DMS 273 treated with DMSO at 0.1 percent for 48 hours (cell line): ENCODE measurements at regions not wholly inside any gene's neighbourhood (a gene's known extent, or its start where the extent isn't known, plus 50 kb on each side); places are given as distances from the start of the nearest gene placed in this dataset.
"Not testable (repeated sequence)": the region's sequence is repeated elsewhere in the genome, so short reads cannot be mapped to it uniquely, and the experiment has no call there.

ENCODE experiments used
- DNase-seq: peaks from one replicate; lab custom pipeline; 2025; lab: John Stamatoyannopoulos, UW

DNA sequence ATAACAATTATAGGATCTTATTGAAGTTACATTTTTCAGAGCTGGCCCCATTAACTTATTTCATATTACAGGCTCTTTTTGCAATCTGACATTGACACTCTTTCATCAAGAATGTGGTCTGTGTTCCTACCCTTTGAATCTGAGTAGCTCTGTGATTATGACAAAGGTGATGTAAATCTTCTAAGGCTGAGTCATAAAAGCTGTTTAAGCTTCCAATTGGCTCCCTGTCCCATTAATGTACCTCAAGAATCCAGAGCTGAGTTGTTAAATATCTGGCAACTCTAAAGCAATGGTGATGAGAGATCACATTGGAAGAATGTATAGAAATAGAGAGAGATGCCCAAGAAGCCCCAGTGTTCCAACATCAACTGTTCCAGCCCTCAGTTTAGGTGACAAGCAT, 178.5 kb upstream of the DEPDC1 start:
- no peak for DNase-seq

DNA sequence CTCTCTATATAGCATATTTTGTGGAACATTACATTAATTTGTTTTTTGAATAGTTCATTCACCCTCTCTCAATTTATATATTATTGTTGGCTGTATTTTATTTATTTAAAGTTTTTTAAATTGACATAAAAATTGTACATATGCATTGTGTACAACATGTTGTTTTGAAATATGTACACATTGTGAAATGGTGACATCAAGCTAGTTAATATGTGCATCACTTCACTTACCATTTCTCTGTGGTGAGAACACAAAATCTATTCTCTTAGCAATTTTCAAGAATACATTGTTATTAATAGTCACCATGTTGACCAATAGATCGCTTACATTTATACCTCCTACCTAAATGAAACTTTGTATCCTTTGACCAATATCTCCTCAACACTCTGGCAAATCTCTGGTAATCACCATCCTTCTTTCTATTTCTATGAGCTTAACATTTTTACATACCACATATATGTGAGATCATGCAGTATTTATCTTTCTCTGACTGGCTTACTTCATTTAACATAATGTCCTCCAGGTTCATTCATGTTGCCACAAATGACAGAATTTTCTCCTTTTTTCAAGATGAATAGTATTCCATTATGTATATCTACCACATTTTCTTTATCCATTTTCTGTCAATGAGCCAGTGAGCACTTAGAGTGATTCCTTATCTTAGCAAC, 180.9 kb upstream of the DEPDC1 start:
- no peak for DNase-seq

DNA sequence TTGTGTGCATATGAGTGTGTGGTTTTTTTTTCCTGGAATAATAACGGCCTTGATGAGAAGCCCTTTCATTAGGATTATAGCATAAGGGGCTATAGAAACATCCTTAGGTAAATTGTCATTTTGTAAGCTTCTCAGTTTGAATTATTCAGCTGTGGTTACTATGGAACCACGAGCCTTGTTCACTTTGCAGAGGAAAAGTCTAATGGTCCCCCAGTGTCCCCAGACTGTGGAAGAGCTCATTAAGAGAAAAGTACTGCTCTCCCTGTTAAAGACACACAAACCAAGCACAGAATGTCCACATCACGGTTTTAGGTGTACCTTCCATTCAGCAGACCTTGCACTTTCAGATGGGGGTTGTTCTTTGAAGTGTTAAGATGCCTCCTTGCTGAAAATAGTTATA, 199.3 kb upstream of the DEPDC1 start:
- no peak for DNase-seq

DNA sequence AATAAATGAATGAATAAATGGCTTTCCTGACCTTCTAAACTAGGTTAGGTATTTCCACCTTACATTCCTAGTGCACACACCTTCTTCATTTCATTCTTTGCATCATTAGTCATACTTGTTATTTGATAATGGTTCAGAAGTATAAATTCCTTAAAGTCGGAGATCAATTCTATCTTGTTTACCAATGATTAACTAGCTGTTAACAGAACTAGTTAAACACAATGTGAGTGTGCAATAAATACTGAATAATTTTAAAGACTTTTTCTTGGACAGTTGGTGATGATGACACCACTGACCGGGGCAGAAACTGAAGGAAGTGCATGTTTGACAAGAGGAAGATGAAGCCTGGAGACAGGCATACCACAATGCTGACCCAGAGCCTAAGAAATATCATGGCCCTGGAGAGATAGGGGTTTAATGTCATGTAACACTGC, 207.1 kb upstream of the DEPDC1 start:
- DNase-seq: no peak

DNA sequence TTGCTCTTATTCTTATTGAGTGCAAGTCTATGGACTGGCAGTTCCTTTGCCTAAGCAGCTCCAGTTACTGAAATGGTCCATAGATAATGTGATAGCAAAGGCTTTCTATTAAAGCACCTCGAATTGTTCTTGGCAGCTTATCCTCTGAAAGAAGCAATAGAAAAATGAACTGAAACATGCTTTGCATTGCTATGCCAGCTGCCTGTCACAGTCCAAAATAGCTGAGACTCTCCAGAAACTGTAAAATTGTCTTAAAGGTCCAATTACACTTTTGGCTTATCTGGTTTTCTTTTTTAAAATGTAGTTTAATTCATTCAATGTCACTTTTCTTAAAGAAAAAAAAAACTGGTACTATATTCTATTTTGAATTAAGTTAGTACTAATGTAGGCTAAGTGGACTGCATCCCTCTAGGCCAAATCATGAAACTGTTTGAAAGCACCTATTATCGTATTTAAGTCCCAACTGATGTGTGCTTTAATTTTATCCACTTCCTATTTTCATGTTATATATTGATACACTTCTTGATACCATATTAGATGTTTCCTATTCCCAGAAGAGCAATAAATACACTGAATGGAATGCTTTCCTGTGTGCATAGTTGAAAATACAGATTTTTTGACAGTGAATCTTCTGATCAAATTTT, 208.0 kb upstream of the DEPDC1 start:
- DNase-seq: no peak

DNA sequence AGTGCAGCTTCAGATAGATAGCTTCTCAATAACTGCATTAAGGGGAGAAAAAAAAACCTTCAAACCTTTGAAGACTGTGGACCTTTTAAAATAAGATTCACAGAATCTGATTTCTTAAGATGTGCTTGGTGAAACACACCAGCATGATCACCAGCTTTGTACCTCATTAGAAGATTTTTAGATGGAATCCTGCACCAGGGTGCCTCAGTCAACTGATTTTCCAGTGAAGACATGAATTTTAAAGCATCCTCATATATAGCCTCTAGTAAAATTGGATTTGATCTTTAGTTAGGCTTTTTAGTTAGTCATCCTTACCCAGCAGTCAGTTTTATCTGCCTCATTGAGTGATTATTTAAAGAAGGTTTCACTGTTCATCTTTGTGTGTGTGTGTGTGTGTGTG, 208.6 kb upstream of the DEPDC1 start:
- no peak for DNase-seq

DNA sequence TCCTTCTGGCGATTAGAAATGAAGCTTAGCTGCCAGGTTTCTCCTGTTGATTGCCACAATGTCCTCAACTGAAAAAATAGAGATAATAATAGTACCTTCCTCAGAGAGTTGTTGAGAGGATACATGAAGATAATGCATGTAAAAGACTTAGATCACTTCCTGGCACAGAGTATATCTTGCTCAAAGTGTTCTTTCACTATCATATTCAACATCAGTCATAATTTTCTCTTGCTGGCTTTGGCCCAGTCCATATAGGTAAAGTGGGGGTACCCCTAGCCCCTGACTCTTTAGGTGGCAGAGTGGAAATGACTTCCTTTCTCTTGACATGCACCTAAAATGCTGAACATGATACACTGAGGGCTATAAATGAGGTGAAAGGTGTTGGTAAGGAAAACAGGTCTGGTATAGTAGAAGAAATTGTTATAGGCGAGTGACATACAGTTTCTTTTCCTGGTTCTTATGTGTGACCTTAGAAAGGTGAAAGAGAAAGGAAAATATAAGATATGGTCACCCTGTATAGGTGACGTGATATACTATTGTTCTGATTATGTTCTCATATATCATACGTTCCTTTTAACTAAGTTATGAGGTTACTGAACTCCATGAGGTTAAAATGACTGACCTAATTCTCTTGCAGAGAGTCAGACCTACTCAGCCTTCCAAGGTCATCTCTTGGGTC, 209.9 kb upstream of the DEPDC1 start:
- no peak for DNase-seq

DNA sequence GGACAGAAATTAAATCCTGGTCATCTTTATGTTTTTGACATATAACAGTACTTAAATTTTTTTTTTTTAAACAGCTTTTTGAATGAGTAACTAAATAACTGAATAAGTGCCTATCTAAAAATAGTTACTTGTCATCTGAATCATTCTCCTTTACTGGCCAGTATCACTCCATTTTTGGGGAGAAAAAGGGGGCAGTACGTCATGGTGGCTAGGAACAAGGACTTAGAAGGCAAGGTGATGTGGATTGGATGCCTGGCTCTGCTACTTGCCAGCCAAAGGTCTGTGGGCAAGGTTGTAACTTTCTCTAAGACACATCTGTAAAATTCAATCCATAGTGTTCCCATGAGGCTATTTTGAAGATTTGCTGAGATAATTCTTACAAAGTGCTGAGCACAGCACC, 220.4 kb upstream of the DEPDC1 start:
- no peak for DNase-seq

DNA sequence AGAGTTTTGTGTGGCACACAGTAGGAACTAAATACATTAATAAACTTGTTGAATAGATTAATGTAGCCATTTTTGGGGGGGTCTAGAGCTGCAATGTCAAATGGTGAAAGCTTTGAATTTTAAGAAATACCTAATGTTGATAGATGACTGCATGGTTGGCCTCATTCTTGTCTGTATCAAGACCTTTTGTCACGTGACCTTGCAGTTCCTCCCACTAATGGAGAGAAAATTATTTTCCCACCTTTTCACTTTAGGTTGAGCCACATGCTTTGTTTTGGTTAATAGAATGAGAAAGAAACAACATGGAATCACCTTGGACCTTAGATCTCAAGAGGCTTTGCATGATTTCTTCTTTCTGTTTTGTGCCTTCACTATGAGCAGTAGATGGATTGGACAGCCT, 223.6 kb upstream of the DEPDC1 start:
- DNase-seq: no peak

DNA sequence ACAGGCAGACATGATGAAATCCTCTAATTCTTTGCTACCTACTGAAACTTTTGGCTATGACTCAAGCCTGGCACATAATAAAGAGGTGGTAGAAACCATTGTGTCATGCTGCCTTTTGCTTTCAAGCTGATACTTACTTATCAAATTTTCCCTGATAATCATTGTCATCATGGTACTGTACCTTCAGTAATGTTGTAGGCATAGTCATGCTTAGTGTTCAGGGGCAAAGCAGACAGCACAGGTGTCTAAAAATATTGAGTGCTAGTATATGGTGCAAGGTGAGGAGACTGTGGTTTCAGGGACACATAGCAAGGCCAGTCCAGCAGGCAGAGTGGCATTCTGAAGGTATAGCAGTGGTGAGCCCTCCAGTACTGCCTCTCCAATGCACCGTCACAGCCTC, 226.9 kb upstream of the DEPDC1 start:
- DNase-seq: no peak

DNA sequence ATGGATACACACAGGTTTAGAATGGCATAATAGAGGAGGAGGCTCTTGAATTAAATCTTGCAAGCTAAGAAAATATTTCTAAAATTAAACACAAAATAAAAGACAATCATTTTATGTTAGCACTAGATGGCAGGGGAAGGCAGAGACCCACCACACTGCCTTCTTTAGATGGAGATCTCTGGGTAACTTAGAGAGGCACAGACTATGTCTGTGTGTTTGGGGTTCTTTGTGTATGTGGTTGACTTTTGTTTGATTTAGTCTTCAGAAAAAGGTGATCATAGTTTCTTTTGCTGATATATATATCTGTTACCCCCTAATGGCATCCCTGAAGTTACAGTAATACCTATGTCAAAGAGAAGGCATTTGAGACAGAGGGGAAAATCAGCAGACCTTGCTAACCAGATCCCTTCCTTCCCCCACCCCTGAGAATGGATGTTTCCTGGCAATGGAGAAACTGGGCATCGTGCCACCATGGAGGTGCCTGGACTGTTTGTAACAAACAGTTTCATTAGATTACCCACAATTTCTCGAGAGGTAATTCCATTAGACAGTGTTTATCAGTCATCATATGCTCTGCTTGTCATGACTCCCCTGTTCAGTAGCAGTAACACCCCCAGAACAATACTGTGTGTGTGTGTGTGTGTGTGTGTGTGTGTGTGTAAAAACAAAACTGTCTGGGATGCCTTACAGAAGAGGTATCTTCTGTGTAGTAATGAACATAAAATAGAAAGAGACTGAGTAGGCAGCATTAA, 228.3 kb upstream of the DEPDC1 start:
- peak; percentile 7 for DNase-seq

DNA sequence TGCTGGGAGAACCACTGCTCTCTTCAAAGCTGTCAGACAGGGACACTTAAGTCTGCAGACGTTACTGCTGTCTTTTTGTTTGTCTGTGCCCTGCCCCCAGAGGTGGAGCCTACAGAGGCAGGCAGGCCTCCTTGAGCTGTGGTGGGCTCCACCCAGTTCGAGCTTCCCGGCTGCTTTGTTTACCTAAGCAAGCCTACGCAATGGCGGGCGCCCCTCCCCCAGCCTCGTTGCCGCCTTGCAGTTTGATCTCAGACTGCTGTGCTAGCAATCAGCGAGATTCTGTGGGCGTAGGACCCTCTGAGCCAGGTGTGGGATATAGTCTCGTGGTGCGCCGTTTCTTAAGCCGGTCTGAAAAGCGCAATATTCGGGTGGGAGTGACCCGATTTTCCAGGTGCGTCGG, 242.6 kb upstream of the DEPDC1 start:
- DNase-seq: not testable (repeated sequence)

DNA sequence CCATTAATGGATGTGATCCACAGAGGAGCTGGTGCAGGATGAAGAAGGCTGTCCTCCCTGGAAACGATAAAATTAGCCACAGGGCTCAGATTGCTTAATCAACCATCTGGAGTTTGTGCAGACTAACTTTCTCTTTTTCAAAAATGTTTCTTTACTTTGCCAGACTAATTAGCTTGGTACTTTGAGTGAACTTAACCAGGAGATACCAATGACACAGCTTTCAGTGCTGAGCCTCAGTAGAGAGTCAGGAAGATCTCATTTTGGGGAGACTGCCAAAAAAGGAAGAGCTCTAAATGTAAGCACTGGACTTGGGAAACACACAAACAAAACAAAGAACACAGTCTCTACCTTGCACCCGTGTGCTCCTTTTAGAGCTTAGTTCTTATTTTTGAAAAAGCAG, 248.1 kb upstream of the DEPDC1 start:
- peak; percentile 85 for DNase-seq

DNA sequence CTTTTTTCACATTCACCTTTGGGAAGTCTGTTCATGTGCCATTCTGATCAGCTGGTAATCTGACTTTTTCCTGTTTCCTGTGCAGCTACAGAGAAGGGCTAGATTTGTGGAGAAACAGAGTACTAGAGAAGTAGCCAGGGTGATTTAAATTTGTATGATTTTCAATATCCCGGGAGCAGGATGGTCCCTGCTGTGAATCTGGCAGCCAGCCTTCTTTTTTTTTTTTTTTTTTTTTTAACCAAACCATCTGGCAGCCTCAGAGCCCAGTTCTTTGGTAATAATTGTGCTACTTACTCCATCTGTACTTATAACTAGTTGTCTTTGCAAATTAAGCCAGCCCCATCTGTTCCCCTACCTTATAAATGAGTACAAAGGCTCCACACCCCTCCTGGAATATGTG, 248.6 kb upstream of the DEPDC1 start:
- DNase-seq: peak; percentile 94

DNA sequence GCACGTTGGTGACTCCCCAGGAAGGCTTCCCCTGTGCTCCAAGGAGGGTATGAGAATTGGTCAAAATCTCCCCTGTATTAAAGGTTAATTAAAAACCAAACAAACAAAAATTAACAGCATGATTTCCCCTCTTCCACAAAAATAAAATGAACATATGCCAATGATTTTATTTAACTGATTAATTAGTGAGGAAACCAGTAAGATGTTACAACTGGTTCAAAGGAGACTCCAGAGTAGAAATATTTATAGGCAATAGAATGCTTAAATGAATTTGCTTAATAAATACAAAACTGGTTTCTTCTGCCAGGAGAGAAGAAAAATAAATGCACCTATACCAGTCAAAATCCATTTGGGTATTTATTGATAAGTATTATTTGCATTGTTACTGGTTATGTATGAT, 249.5 kb upstream of the DEPDC1 start:
- DNase-seq: no peak

DNA sequence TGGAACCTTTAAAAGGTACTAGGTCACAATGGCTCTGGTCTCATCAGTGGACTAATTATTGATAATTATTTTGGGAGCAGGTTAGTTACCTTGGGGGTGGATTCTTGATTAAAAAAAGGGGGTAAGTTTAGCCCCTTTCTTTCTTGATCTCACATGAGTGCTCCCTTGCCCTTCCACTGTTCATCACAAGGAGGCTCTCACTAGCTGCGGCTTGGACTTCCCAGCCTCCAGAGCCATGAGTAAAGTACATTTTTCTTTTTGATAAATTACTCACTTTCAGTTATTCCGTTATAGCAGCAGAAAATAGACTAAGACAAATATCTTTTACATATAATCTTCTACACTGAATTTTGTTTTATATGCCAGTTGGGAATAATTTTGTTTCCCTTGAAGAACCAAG, 254.8 kb upstream of the DEPDC1 start:
- DNase-seq: no peak

DNA sequence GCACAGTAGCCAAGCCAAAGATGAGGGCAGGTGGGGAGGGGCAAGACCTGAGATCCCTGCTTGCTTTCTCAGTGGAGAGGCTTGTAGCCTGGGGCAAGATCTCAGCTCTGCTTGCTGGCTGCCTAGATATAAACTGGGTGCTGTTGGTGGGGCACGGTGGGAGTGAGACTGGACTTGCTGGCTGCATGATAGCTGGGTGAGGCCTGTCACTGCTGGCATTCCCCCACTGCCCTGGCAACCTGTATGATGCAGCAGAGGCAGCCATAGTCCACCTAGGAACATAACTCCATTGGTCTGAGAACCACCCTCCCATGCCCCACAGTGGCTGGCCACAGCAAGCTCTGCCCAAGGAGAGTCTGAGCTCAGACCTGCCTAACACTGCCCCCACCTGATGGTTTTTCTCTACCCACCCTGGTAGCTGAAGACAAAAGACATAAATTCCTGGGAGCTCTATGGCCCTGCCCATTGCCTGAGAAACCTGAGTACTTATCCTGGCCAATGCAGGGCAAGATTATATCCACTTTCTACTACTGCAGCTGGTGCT, 261.9 kb upstream of the DEPDC1 start:
- no peak for DNase-seq

DNA sequence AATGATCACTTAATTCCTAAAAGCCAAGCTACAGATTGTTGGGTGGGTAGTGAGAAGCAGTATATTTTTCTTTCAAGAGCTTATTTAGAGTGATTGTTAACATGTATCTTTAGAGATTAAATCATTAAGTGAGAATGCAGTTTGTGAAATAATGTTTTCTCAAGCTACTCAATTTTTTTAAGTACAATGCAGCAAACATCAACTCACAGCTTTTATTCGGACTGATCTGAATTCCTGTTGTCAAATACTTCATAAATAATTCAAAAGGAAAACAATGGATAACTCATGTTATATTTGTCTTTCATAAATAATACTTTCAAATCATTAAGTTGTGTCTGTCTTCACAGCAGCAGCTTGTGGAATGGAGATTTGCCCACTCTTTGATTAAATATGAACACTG, 271.1 kb upstream of the DEPDC1 start:
- no peak for DNase-seq

DNA sequence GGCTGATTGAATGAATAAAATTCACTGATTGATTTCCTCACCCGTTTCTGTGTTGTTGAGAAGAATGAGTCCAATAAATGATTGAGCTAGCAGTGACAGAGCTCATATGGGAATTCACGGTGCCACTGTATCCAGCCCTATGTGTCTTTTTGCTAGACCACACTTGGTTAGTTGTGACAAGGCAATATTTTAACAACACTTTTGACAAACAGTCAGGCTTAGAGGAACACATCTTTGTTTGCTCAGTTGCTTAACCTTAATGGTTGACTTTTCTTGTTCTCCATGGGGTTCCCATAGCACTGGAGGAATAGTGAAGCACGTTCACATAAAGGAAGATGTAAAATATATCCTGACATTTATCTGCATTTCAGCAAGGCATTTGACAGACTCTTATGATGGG, 273.9 kb upstream of the DEPDC1 start:
- DNase-seq: no peak

DNA sequence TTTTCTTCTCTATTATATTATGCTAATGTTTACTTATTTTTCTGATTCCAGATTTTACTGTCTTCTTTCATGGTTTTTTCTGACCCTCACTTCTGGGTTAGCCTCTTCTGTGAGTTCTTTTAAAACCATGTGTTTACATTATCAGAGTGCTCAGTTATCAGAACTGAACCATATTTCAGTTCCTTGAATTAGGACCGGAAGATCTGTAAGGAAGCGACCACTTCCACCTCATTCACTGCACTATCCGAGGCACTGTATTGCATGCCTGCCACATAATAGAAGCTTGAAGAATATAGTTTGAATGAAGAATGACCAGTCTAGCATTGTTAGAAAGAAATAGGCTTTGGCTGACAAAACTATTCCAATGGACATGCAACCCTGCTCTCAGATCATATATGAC, 281.0 kb upstream of the DEPDC1 start:
- DNase-seq: no peak

DNA sequence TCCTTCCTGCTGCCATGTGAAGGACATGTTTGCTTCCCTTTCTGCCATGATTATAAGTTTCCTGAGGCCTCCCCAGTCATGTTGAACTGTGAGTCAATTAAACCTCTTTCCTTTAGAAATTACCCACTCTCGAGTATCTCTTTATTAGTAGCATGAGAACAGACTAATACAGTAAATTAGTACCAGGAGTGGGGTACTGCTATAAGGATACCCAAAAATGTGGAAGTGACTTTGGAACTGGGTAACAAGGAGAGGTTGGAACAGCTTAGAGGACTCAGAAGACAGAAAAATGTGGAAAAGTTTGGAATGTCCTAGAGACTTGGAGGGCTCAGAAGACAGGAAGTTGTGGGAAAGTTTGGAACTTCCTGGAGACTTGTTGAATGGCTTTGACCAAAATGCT, 283.0 kb upstream of the DEPDC1 start:
- DNase-seq: not testable (repeated sequence)

DNA sequence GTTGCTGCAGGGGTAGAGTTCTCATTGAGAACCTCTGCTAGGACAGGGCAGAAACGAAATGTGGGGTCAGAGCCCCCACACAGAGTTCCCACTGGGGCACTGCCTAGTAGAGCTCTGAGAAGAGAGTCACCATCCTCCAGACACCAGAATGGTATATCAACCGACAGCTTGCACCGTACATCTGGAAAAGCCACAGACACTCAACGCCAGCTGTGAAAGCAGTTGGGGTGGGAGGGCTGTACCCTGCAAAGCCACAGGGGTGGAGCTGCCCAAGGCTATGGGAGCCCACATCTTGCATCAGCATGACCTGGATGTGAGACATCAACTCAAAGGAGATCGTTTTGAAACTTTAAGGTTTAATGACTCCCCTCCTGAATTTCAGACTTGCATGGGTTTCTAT, 284.0 kb upstream of the DEPDC1 start:
- no peak for DNase-seq

DNA sequence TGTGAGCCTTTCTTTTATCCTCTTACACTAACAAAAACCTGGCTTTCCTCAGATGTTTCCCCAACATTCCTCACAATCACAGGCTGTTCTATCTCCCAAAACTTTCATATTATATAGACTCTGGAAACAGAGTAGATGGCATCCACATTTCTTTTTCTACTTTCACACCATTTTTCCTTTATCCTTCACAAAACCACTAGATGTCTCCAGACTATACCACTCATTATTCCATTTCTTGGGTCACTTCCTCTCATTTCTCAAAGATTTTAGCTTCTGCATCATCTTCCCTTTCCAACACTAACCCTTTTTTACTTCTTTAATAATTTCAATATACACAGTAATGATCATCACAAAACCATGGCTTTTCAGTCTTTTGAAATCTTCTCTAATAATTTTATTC, 286.0 kb upstream of the DEPDC1 start:
- DNase-seq: no peak
